Liver (tissue), 8 donors: ENCODE measurements at regions not wholly inside any gene's neighbourhood (a gene's known extent, or its start where the extent isn't known, plus 50 kb on each side); places are given as distances from the start of the nearest gene placed in this dataset.

Experiments used
- DNase-seq: peaks from one replicate; pipeline ENCODE4 v3.0.0-alpha.2; 2017; ENCODE audit warnings: low spot score
- H3K27ac ChIP-seq, 2 donors: one replicate each; pipeline ENCODE4 v1.7.0; 2013; ENCODE audit warnings: inconsistent platforms in 2 of 2, low read length in 2 of 2, control low read depth in 1 of 2, low read depth in 1 of 2, mild to moderate bottlenecking in 1 of 2
- H3K27me3 ChIP-seq, 4 donors: one replicate each; pipeline versions ENCODE4 v1.6.1 to v1.7.0; 2013; ENCODE audit warnings: low read length in 3 of 4, inconsistent platforms in 1 of 4, mild to moderate bottlenecking in 1 of 4, moderate library complexity in 1 of 4; ENCODE audit not compliant: control insufficient read depth in 4 of 4, insufficient read depth in 4 of 4
- H3K36me3 ChIP-seq, 4 donors: one replicate each; pipeline versions ENCODE4 v1.6.1 to v1.7.0; 2013; ENCODE audit warnings: low read length in 3 of 4, mild to moderate bottlenecking in 3 of 4, low read depth in 1 of 4, moderate library complexity in 1 of 4; ENCODE audit not compliant: control insufficient read depth in 4 of 4, insufficient read depth in 3 of 4
- H3K4me1 ChIP-seq, 4 donors: one replicate each; pipeline versions ENCODE4 v1.6.1 to v1.7.0; 2013; ENCODE audit warnings: low read length in 3 of 4, mild to moderate bottlenecking in 3 of 4, moderate library complexity in 1 of 4; ENCODE audit not compliant: control insufficient read depth in 4 of 4, insufficient read depth in 4 of 4
- H3K4me3 ChIP-seq, 3 donors: one replicate each; pipeline versions ENCODE4 v1.6.1 to v1.7.0; 2013; ENCODE audit warnings: low read length in 3 of 3, control low read depth in 1 of 3, low read depth in 1 of 3, mild to moderate bottlenecking in 1 of 3
- H3K9ac ChIP-seq, 2 donors: one replicate each; pipeline ENCODE4 v1.7.0; 2013; ENCODE audit warnings: low read length in 2 of 2, mild to moderate bottlenecking in 2 of 2, moderate library complexity in 2 of 2, control low read depth in 1 of 2, low read depth in 1 of 2
- H3K9me3 ChIP-seq, 4 donors: one replicate each; pipeline versions ENCODE4 v1.6.1 to v1.7.0; 2013; ENCODE audit warnings: low read length in 3 of 4; ENCODE audit not compliant: control insufficient read depth in 4 of 4
- ATF3 ChIP-seq: IDR thresholded peaks from 2 replicates; pipeline ENCODE4 v1.6.1; 2016; ENCODE audit warnings: antibody characterized with exemption
- CTCF ChIP-seq: fragments of 150-350 bp; IDR thresholded peaks from 2 replicates; pipeline ENCODE4 v1.5.1; 2017; ENCODE audit warnings: improper control_type of control experiment, low read depth, low read length; ENCODE audit not compliant: missing input control
- EGR1 ChIP-seq, 2 donors: IDR thresholded peaks; 2 replicates each; pipeline ENCODE4 v1.6.1; 2016 to 2018; ENCODE audit warnings: antibody characterized with exemption in 2 of 2, low read depth in 2 of 2
- FOXA1 ChIP-seq: IDR thresholded peaks from 2 replicates; pipeline ENCODE4 v1.6.1; 2016; ENCODE audit warnings: antibody characterized with exemption
- FOXA2 ChIP-seq: IDR thresholded peaks from 2 replicates; pipeline ENCODE4 v1.6.1; 2016; ENCODE audit warnings: antibody characterized with exemption
- GABPA ChIP-seq, 2 donors: IDR thresholded peaks in 1 of 2; conservative IDR thresholded peaks in 1 of 2; 2 replicates each; pipeline ENCODE4 v1.6.1; 2016; ENCODE audit warnings: antibody characterized with exemption in 2 of 2, mild to moderate bottlenecking in 1 of 2, moderate library complexity in 1 of 2
- HNF4A ChIP-seq, 2 donors: conservative IDR thresholded peaks; 2 replicates each; pipeline ENCODE4 v1.6.1; 2016; ENCODE audit warnings: antibody characterized with exemption in 2 of 2, mild to moderate bottlenecking in 2 of 2
- HNF4G ChIP-seq: IDR thresholded peaks from 2 replicates; pipeline ENCODE4 v1.6.1; 2016; ENCODE audit warnings: antibody characterized with exemption
- MAX ChIP-seq: IDR thresholded peaks from 2 replicates; pipeline ENCODE4 v1.6.1; 2016; ENCODE audit warnings: antibody characterized with exemption
- RXRA ChIP-seq, 2 donors: IDR thresholded peaks; 2 replicates each; pipeline ENCODE4 v1.6.1; 2017 to 2018; ENCODE audit warnings: antibody characterized with exemption in 2 of 2, mild to moderate bottlenecking in 1 of 2
- SP1 ChIP-seq: IDR thresholded peaks from 2 replicates; pipeline ENCODE4 v1.6.1; 2018; ENCODE audit warnings: antibody characterized with exemption, mild to moderate bottlenecking
- YY1 ChIP-seq: IDR thresholded peaks from 2 replicates; pipeline ENCODE4 v1.6.1; 2016; ENCODE audit warnings: antibody characterized with exemption, mild to moderate bottlenecking
- ZBTB33 ChIP-seq: IDR thresholded peaks from 2 replicates; pipeline ENCODE4 v1.6.1; 2016; ENCODE audit warnings: antibody characterized with exemption
- WGBS: extraction: QIAGEN DNeasy Blood & Tissue Kit; methylation state at CpG from one replicate; pipeline ENCODE4 v1.1.7; 2013; 5-methylcytosine and 5-hydroxymethylcytosine counted together
- donor health status: healthy.
- donor health status: healthy.
- donor health status: healthy.
- donor health status: healthy.
- donor health status: healthy.

- Histone ChIP-seq H3K36me3 (no peaks in the 10 kb centered on the region), H3K9ac (no peak overlapping the region), H3K9me3 (no peaks in the 10 kb centered on the region), H3K27me3 (no peaks in the 10 kb centered on the region), H3K4me1 (no peaks in the 10 kb centered on the region), H3K4me3 (no peak overlapping the region), H3K27ac (no peak overlapping the region)
- 75% methylated on average over 6 of the region's 6 CpGs for WGBS
- no peak for DNase-seq
- no peak for TF ChIP-seq FOXA1
- no peak for TF ChIP-seq ZBTB33
- TF ChIP-seq ATF3 = no peak
- TF ChIP-seq CTCF = no peak
- TF ChIP-seq SP1 = no peak
- TF ChIP-seq EGR1 (IDR thresholded peaks at IDR 0.05; ENCODE audit: low read depth in 2 of 2) = no peak
- no peak for TF ChIP-seq HNF4A (conservative IDR thresholded peaks at IDR 0.05)
- TF ChIP-seq GABPA (IDR thresholded peaks at IDR 0.05 in 1 of 2, conservative IDR thresholded peaks at IDR 0.05 in 1 of 2) = no peak
- no peak for TF ChIP-seq FOXA2
- no peak for TF ChIP-seq HNF4G
- TF ChIP-seq RXRA (IDR thresholded peaks at IDR 0.05) = no peak
Observed at GRCh38 chr6:68506911-68507310, 128.2 kb upstream of the ADGRB3 start.

GRCh38 chr6:68502946-68503345 lies 132.1 kb upstream of the ADGRB3 start:
- Histone ChIP-seq H3K4me3 (no peak overlapping the region), H3K27ac (no peak overlapping the region), H3K4me1 (no peaks in the 10 kb centered on the region), H3K9me3 (no peaks in the 10 kb centered on the region), H3K9ac (no peak overlapping the region), H3K36me3 (no peaks in the 10 kb centered on the region), H3K27me3 (no peaks in the 10 kb centered on the region)
- 78% methylated on average over 1 of the region's 1 CpG for WGBS
- TF ChIP-seq YY1 (no peak), MAX (no peak), HNF4G (no peak), ZBTB33 (no peak), GABPA (IDR thresholded peaks at IDR 0.05 in 1 of 2, conservative IDR thresholded peaks at IDR 0.05 in 1 of 2) (no peak)
- DNase-seq = no peak
